GM19372 (cell line): ENCODE measurements at regions not wholly inside any gene's neighbourhood (a gene's known extent, or its start where the extent isn't known, plus 50 kb on each side); places are given as distances from the start of the nearest gene placed in this dataset.

Experiments used
- ATAC-seq: cut with Tn5 transposase; IDR thresholded peaks from one replicate; pipeline ENCODE4 v1.9.1; 2021; ENCODE audit warnings: mild to moderate bottlenecking, low read depth, moderate library complexity; ENCODE audit not compliant: unreplicated experiment

DNA sequence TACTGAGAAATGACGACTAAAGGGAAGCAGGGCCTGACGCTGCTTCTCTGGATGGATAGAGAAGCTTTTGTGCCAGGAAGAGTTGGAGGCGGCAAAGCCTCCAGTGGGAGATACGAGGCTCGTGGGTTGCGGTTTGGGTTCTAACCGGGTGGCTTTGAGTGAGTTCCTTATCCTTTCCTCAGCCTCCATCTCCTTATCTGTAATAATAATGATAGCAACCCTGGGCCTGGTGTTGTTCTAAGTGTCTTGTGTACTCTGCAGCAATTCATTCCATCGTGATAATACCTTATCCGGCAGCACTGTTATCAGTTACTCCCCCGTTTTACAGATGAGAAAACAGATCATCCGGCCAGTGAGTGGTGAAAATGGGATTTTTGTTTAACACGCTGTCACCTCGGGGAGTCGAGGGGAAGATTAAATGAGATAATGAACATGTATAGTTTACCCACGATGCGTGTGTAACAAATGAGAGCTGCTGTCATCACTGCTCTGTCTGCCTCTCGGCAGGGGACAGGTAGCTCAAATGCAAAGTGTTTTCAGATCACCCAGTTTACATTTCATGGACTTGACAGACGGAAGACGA lies 52.0 kb upstream of the LHX1 start:
- ATAC-seq: no peak

DNA sequence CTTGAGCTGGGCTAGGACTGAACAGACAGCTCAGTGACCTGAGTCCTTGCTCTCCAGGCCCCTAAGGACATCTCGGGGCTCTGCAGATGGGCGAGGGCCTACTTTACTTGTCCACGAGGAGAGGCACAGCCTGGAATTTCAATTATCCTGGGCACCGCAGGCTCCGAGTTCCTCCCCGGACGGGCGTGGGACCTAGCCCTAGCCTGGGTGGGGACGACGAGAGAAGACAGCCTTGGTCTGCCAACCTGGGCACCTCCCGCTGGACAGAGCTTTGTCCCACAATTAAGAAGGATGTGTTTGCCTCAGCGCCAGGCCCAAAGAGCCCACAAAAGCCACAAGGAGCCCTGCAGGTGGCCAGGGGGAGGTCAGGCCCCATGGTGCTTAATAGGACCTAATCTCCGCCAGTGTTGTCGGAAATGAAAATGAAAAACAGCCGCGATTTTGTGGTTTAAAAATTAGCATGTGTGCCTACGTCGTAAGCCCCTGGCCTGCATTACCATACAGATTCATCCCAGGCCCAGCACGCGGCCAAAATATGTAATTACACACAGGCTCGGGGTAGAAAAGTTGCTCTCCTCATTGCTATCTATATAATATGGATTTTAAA lies 51.4 kb upstream of the LHX1 start:
- no peak for ATAC-seq
